ENCODE measurements at regions not wholly inside any gene's neighbourhood (a gene's known extent, or its start where the extent isn't known, plus 50 kb on each side); places are given as distances from the start of the nearest gene placed in this dataset.

GRCh38 chrX:20352935-20353336 lies 86.2 kb upstream of the RPS6KA3 start:
- no peak for DNase-seq (ENCODE audit: extremely low read depth in 1 of 2, low read depth in 1 of 2)

- DNase-seq (ENCODE audit: extremely low read depth in 1 of 2, low read depth in 1 of 2) = no peak
Observed at GRCh38 chrX:20352504-20352903, 85.8 kb upstream of the RPS6KA3 start.

GRCh38 chrX:20350596-20350995 lies 83.9 kb upstream of the RPS6KA3 start:
- DNase-seq (ENCODE audit: extremely low read depth in 1 of 2, low read depth in 1 of 2) = no peak

- no peak for DNase-seq (ENCODE audit: extremely low read depth in 1 of 2, low read depth in 1 of 2)
Observed at GRCh38 chrX:20348139-20348538, 81.4 kb upstream of the RPS6KA3 start.

GRCh38 chrX:20347481-20347880 lies 80.8 kb upstream of the RPS6KA3 start:
- DNase-seq (ENCODE audit: extremely low read depth in 1 of 2, low read depth in 1 of 2) = no peak

GRCh38 chrX:20333672-20334071 lies 67.0 kb upstream of the RPS6KA3 start:
- peak; percentile 4 to 6 for DNase-seq (ENCODE audit: extremely low read depth in 1 of 2, low read depth in 1 of 2)

- DNase-seq (ENCODE audit: extremely low read depth in 1 of 2, low read depth in 1 of 2) = no peak
Observed at GRCh38 chrX:20330545-20330944, 63.8 kb upstream of the RPS6KA3 start.

- DNase-seq (ENCODE audit: extremely low read depth in 1 of 2, low read depth in 1 of 2) = no peak
Observed at GRCh38 chrX:20329435-20329834, 62.7 kb upstream of the RPS6KA3 start.

- DNase-seq (ENCODE audit: extremely low read depth in 1 of 2, low read depth in 1 of 2) = no peak
Observed at GRCh38 chrX:20325786-20326388, 59.2 kb upstream of the RPS6KA3 start.

- DNase-seq (ENCODE audit: extremely low read depth in 1 of 2, low read depth in 1 of 2) = no peak
Observed at GRCh38 chrX:20322887-20323286, 56.2 kb upstream of the RPS6KA3 start.

- no peak for DNase-seq (ENCODE audit: extremely low read depth in 1 of 2, low read depth in 1 of 2)
Observed at GRCh38 chrX:20320461-20321159, 53.9 kb upstream of the RPS6KA3 start.

GRCh38 chrX:20319054-20319453 lies 52.3 kb upstream of the RPS6KA3 start:
- DNase-seq (ENCODE audit: extremely low read depth in 1 of 2, low read depth in 1 of 2) = no peak

- DNase-seq (ENCODE audit: extremely low read depth in 1 of 2, low read depth in 1 of 2) = no peak
Observed at GRCh38 chrX:20317873-20318272, 51.2 kb upstream of the RPS6KA3 start.
